Epithelial cell of esophagus (primary cell): ENCODE measurements at regions not wholly inside any gene's neighbourhood (a gene's known extent, or its start where the extent isn't known, plus 50 kb on each side); places are given as distances from the start of the nearest gene placed in this dataset.

Source experiments
- DNase-seq: peaks from one replicate; pipeline ENCODE4 v3.0.0; 2010; ENCODE audit warnings: low read depth
- H3K4me3 ChIP-seq: 2 replicates; pipeline ENCODE4 v1.5.1; 2011; ENCODE audit warnings: mild to moderate bottlenecking, low read length, control low read depth
- CTCF ChIP-seq: IDR thresholded peaks from 2 replicates; pipeline ENCODE4 v1.5.1; 2011; ENCODE audit warnings: low read depth, mild to moderate bottlenecking, low read length, control low read depth, inconsistent platforms; ENCODE audit not compliant: insufficient read depth; ENCODE audit errors: missing control alignments

GRCh38 chr21:41579692-41580091 lies 71.7 kb upstream of the TMPRSS2 start:
- no peak for TF ChIP-seq CTCF
- H3K4me3 ChIP-seq, result no peak overlapping the region
- DNase-seq, result no peak

- TF ChIP-seq CTCF, result no peak
- no peak overlapping the region for H3K4me3 ChIP-seq
Measured at GRCh38 chr21:41578716-41579115, 70.8 kb upstream of the TMPRSS2 start.

GRCh38 chr21:41578083-41578482 lies 70.1 kb upstream of the TMPRSS2 start:
- DNase-seq, result no peak
- no peak for TF ChIP-seq CTCF
- no peak overlapping the region for H3K4me3 ChIP-seq

More at GRCh38 chr21:41578716-41579115, 70.8 kb upstream of the TMPRSS2 start:
- DNase-seq, result no peak

GRCh38 chr21:41576013-41576615 lies 68.2 kb upstream of the TMPRSS2 start:
- TF ChIP-seq CTCF, result no peak
- no peak for DNase-seq

GRCh38 chr21:41573902-41574690 lies 66.1 kb upstream of the TMPRSS2 start:
- H3K4me3 ChIP-seq, result no peak overlapping the region
- TF ChIP-seq CTCF, result no peak
- no peak for DNase-seq

More at GRCh38 chr21:41576013-41576615, 68.2 kb upstream of the TMPRSS2 start:
- no peak overlapping the region for H3K4me3 ChIP-seq

- no peak for TF ChIP-seq CTCF
- no peak overlapping the region for H3K4me3 ChIP-seq
- no peak for DNase-seq
Measured at GRCh38 chr21:41571938-41572510, 64.1 kb upstream of the TMPRSS2 start.
